ENCODE measurements at regions not wholly inside any gene's neighbourhood (a gene's known extent, or its start where the extent isn't known, plus 50 kb on each side); places are given as distances from the start of the nearest gene placed in this dataset.

DNA sequence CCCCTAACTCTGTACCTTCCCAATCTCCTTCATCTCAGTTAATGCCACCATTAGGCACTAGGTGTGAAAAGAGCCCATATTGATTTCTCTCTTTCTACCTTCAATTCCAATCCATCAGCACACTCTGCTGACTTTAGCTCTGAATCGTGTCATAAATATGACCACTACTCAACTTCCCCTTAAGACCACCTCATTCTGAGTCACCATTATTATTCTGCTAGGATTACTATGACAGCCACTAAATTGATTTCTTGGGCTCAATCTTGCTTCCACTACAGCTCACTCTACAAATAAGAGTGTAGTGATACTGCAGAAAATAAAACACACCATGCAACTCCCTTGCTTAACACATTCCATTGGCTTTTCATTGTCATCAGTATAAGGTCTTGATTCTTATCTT, 1449.0 kb upstream of the FLRT2 start:
- no peak overlapping the region for H2BK5ac ChIP-seq (ENCODE audit: low read depth, low read length, poor library complexity)
- H2BK120ac ChIP-seq (ENCODE audit: insufficient read depth, low read length, poor library complexity), result no peak overlapping the region
- H3K36me3 ChIP-seq (ENCODE audit: control insufficient read depth in 1 of 2, insufficient read depth in 2 of 2, low read length in 2 of 2), result no peaks in the 10 kb centered on the region
- no peak overlapping the region for H3K18ac ChIP-seq (ENCODE audit: low read length)
- no peak overlapping the region for H4K8ac ChIP-seq (ENCODE audit: low read depth, low read length)
- no peak overlapping the region for H3K14ac ChIP-seq (ENCODE audit: low read length)
- H3K9ac ChIP-seq (ENCODE audit: low read length), result no peak overlapping the region
- WGBS (ENCODE audit: extremely low coverage, insufficient coverage, insufficient read length), result no CpG with 5 or more reads among the region's 1 CpG
- H3K4me2 ChIP-seq (ENCODE audit: low read length), result no peak overlapping the region
- H3K4ac ChIP-seq (ENCODE audit: low read depth, low read length), result no peak overlapping the region
- H3K79me1 ChIP-seq (ENCODE audit: low read length), result no peaks in the 10 kb centered on the region
- no peak overlapping the region for H3K4me3 ChIP-seq (ENCODE audit: low read depth, low read length)
- no peaks in the 10 kb centered on the region for H3K79me2 ChIP-seq (ENCODE audit: control insufficient read depth, insufficient read depth, low read length, poor library complexity)
- no peak overlapping the region for H4K12ac ChIP-seq (ENCODE audit: low read depth, low read length)
- H3K27me3 ChIP-seq (ENCODE audit: insufficient read depth, low read length), result no peaks in the 10 kb centered on the region
- H2AK5ac ChIP-seq (ENCODE audit: low read length), result no peak overlapping the region
- no peak overlapping the region for H4K91ac ChIP-seq (ENCODE audit: low read depth, low read length)
- H3K9me3 ChIP-seq (ENCODE audit: insufficient read depth, low read depth, low read length), result no peaks in the 10 kb centered on the region
- no peaks in the 10 kb centered on the region for H3K4me1 ChIP-seq (ENCODE audit: control insufficient read depth in 1 of 2, insufficient read depth in 2 of 2, low read length in 2 of 2)
- H2AFZ ChIP-seq (ENCODE audit: insufficient read depth, low read length, poor library complexity), result no peak overlapping the region
- H2BK12ac ChIP-seq (ENCODE audit: low read length), result no peak overlapping the region
- DNase-seq, result no peak
- no peak overlapping the region for H3K27ac ChIP-seq (ENCODE audit: low read depth, low read length)
- no peak overlapping the region for H3K23ac ChIP-seq (ENCODE audit: low read length)

DNA sequence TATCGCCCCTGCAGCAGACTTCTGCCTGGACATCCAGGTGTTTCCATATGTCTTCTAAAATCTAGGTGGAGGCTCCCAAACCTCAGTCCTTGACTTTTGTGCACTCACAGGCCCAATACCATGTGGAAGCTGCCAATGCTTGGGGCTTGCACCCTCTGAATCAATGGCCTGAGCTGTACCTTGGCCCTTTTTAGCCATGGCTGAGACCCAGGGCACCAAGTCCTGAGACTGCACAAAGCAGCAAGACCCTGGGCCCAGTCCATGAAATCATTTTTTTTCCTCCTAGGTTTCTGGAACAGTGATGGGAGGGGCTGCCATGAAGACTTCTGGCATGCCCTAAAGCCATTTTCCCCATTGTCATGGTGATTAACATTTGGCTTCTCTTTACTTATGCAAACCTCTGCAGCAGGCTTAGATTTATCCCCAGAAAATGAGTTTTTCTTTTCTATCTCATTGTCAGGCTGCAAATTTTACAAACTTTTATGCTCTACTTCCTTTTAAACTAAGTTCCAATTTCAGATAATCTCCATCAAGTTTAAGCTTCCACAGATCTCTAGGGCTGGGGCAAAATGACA, 1445.8 kb upstream of the FLRT2 start:
- Histone ChIP-seq H3K36me3 (ENCODE audit: control insufficient read depth in 1 of 2, insufficient read depth in 2 of 2, low read length in 2 of 2) (no peaks in the 10 kb centered on the region), H3K79me1 (ENCODE audit: low read length) (no peaks in the 10 kb centered on the region), H4K91ac (ENCODE audit: low read depth, low read length) (no peak overlapping the region), H3K4ac (ENCODE audit: low read depth, low read length) (no peak overlapping the region), H4K8ac (ENCODE audit: low read depth, low read length) (no peak overlapping the region), H3K18ac (ENCODE audit: low read length) (no peak overlapping the region), H3K79me2 (ENCODE audit: control insufficient read depth, insufficient read depth, low read length, poor library complexity) (no peaks in the 10 kb centered on the region), H3K9ac (ENCODE audit: low read length) (no peak overlapping the region), H2AK5ac (ENCODE audit: low read length) (no peak overlapping the region), H2AFZ (ENCODE audit: insufficient read depth, low read length, poor library complexity) (no peak overlapping the region), H3K4me2 (ENCODE audit: low read length) (no peak overlapping the region), H3K27ac (ENCODE audit: low read depth, low read length) (no peak overlapping the region), H3K14ac (ENCODE audit: low read length) (no peak overlapping the region), H3K27me3 (ENCODE audit: insufficient read depth, low read length) (no peaks in the 10 kb centered on the region), H3K4me1 (ENCODE audit: control insufficient read depth in 1 of 2, insufficient read depth in 2 of 2, low read length in 2 of 2) (no peaks in the 10 kb centered on the region), H4K12ac (ENCODE audit: low read depth, low read length) (no peak overlapping the region), H3K9me3 (ENCODE audit: insufficient read depth, low read depth, low read length) (no peaks in the 10 kb centered on the region), H2BK5ac (ENCODE audit: low read depth, low read length, poor library complexity) (no peak overlapping the region), H2BK12ac (ENCODE audit: low read length) (no peak overlapping the region), H2BK120ac (ENCODE audit: insufficient read depth, low read length, poor library complexity) (no peak overlapping the region), H3K23ac (ENCODE audit: low read length) (no peak overlapping the region), H3K4me3 (ENCODE audit: low read depth, low read length) (no peak overlapping the region)
- WGBS (ENCODE audit: extremely low coverage, insufficient coverage, insufficient read length), result no CpG with 5 or more reads among the region's 1 CpG
- no peak for DNase-seq

DNA sequence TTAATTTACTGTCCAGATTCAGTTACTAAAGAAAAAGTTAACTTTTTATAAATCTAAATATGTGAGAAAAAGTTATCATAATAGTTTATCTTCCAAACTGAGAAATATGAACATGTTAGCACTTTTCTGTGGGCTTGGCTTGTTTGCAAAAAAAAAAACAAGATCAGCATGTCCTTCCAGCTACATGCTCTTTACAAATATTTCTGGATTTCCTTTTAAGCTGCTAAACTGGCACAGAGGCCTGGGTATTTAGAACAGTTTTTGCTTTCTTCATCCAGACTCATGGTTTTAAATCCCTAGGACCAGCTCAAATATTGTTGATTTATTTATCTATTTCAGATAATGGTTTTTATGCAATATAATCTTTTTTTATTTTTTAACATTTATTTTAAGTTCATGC, 1444.5 kb upstream of the FLRT2 start:
- H3K4me1 ChIP-seq (ENCODE audit: control insufficient read depth in 1 of 2, insufficient read depth in 2 of 2, low read length in 2 of 2), result no peaks in the 10 kb centered on the region
- H3K4ac ChIP-seq (ENCODE audit: low read depth, low read length), result no peak overlapping the region
- no peak overlapping the region for H3K4me3 ChIP-seq (ENCODE audit: low read depth, low read length)
- no peak overlapping the region for H3K18ac ChIP-seq (ENCODE audit: low read length)
- H2BK120ac ChIP-seq (ENCODE audit: insufficient read depth, low read length, poor library complexity), result no peak overlapping the region
- H3K27ac ChIP-seq (ENCODE audit: low read depth, low read length), result no peak overlapping the region
- no peak overlapping the region for H4K12ac ChIP-seq (ENCODE audit: low read depth, low read length)
- no peaks in the 10 kb centered on the region for H3K79me2 ChIP-seq (ENCODE audit: control insufficient read depth, insufficient read depth, low read length, poor library complexity)
- H3K23ac ChIP-seq (ENCODE audit: low read length), result no peak overlapping the region
- H2BK12ac ChIP-seq (ENCODE audit: low read length), result no peak overlapping the region
- H2AFZ ChIP-seq (ENCODE audit: insufficient read depth, low read length, poor library complexity), result no peak overlapping the region
- DNase-seq, result no peak
- no peak overlapping the region for H3K4me2 ChIP-seq (ENCODE audit: low read length)
- no peaks in the 10 kb centered on the region for H3K79me1 ChIP-seq (ENCODE audit: low read length)
- peaks cover 2% of the 10 kb centered on the region for H3K9me3 ChIP-seq (ENCODE audit: insufficient read depth, low read depth, low read length)
- no peak overlapping the region for H3K14ac ChIP-seq (ENCODE audit: low read length)
- H3K27me3 ChIP-seq (ENCODE audit: insufficient read depth, low read length), result no peaks in the 10 kb centered on the region
- H4K8ac ChIP-seq (ENCODE audit: low read depth, low read length), result no peak overlapping the region
- no peaks in the 10 kb centered on the region for H3K36me3 ChIP-seq (ENCODE audit: control insufficient read depth in 1 of 2, insufficient read depth in 2 of 2, low read length in 2 of 2)
- H4K91ac ChIP-seq (ENCODE audit: low read depth, low read length), result no peak overlapping the region
- no peak overlapping the region for H2BK5ac ChIP-seq (ENCODE audit: low read depth, low read length, poor library complexity)
- H3K9ac ChIP-seq (ENCODE audit: low read length), result no peak overlapping the region
- H2AK5ac ChIP-seq (ENCODE audit: low read length), result no peak overlapping the region

DNA sequence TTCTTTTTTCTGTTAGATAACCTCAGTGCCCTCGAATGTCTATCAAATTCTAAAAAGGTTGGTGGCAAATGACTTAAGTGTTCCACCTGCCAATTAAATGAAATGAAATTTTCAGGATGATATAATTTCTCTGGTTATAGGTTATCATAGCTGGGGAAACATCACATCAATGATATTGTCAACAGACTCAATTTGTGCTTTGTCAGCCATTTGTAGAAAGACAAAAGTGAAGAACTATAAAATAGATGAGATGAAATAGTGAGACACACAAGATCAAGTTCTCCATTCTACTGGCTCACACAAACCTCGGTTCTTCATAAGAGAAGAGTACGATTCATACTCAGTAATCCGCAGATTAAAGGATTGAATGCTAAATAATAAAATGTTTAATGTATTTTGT, 1443.2 kb upstream of the FLRT2 start:
- no peak overlapping the region for H3K4me2 ChIP-seq (ENCODE audit: low read length)
- no peaks in the 10 kb centered on the region for H3K79me2 ChIP-seq (ENCODE audit: control insufficient read depth, insufficient read depth, low read length, poor library complexity)
- H3K18ac ChIP-seq (ENCODE audit: low read length), result no peak overlapping the region
- DNase-seq, result no peak
- H4K8ac ChIP-seq (ENCODE audit: low read depth, low read length), result no peak overlapping the region
- no peaks in the 10 kb centered on the region for H3K4me1 ChIP-seq (ENCODE audit: control insufficient read depth in 1 of 2, insufficient read depth in 2 of 2, low read length in 2 of 2)
- no peak overlapping the region for H2BK12ac ChIP-seq (ENCODE audit: low read length)
- no peak overlapping the region for H2BK5ac ChIP-seq (ENCODE audit: low read depth, low read length, poor library complexity)
- H3K36me3 ChIP-seq (ENCODE audit: control insufficient read depth in 1 of 2, insufficient read depth in 2 of 2, low read length in 2 of 2), result no peaks in the 10 kb centered on the region
- H2BK120ac ChIP-seq (ENCODE audit: insufficient read depth, low read length, poor library complexity), result no peak overlapping the region
- no peak overlapping the region for H3K4ac ChIP-seq (ENCODE audit: low read depth, low read length)
- H4K91ac ChIP-seq (ENCODE audit: low read depth, low read length), result no peak overlapping the region
- H3K14ac ChIP-seq (ENCODE audit: low read length), result no peak overlapping the region
- H3K9me3 ChIP-seq (ENCODE audit: insufficient read depth, low read depth, low read length), result peaks cover 3% of the 10 kb centered on the region
- no CpG with 5 or more reads among the region's 4 CpGs for WGBS (ENCODE audit: extremely low coverage, insufficient coverage, insufficient read length)
- no peak overlapping the region for H3K4me3 ChIP-seq (ENCODE audit: low read depth, low read length)
- H4K12ac ChIP-seq (ENCODE audit: low read depth, low read length), result no peak overlapping the region
- no peak overlapping the region for H3K27ac ChIP-seq (ENCODE audit: low read depth, low read length)
- no peak overlapping the region for H2AFZ ChIP-seq (ENCODE audit: insufficient read depth, low read length, poor library complexity)
- H3K79me1 ChIP-seq (ENCODE audit: low read length), result no peaks in the 10 kb centered on the region
- no peaks in the 10 kb centered on the region for H3K27me3 ChIP-seq (ENCODE audit: insufficient read depth, low read length)
- no peak overlapping the region for H3K9ac ChIP-seq (ENCODE audit: low read length)
- no peak overlapping the region for H3K23ac ChIP-seq (ENCODE audit: low read length)
- no peak overlapping the region for H2AK5ac ChIP-seq (ENCODE audit: low read length)
